Cardiac muscle cell (in vitro differentiated cells and primary cell): ENCODE measurements at regions not wholly inside any gene's neighbourhood (a gene's known extent, or its start where the extent isn't known, plus 50 kb on each side); places are given as distances from the start of the nearest gene placed in this dataset.

Source experiments
- DNase-seq, 2 donors: peaks; one replicate each; pipeline versions ENCODE4 v3.0.0 to v3.0.0-alpha.2; 2010 to 2017; ENCODE audit warnings: low read depth in 1 of 2, low spot score in 1 of 2
- H3K27ac ChIP-seq: fragments of 200-600 bp; sonication (generic); 2 replicates; pipeline ENCODE4 v1.5.1; 2016
- H3K27me3 ChIP-seq: fragments of 200-600 bp; sonication (generic); 2 replicates; pipeline ENCODE4 v1.6.0; 2016; ENCODE audit warnings: control low read depth
- H3K36me3 ChIP-seq: fragments of 200-600 bp; sonication (generic); 2 replicates; pipeline ENCODE4 v1.5.1; 2016; ENCODE audit warnings: control low read depth
- H3K4me1 ChIP-seq: fragments of 200-600 bp; sonication (generic); 2 replicates; pipeline ENCODE4 v1.8.1; 2017; ENCODE audit warnings: low read depth, mild to moderate bottlenecking, mixed run types
- H3K4me3 ChIP-seq: fragments of 200-600 bp; sonication (generic); 2 replicates; pipeline ENCODE4 v1.5.1; 2016; ENCODE audit warnings: mild to moderate bottlenecking
- H3K9me3 ChIP-seq: fragments of 200-600 bp; sonication (generic); 2 replicates; pipeline ENCODE4 v1.5.1; 2017; ENCODE audit warnings: low read depth, mild to moderate bottlenecking, control low read depth
- CTCF ChIP-seq: IDR thresholded peaks from 2 replicates; pipeline ENCODE4 v1.5.1; 2012; ENCODE audit warnings: low read depth, mild to moderate bottlenecking, low read length

DNA sequence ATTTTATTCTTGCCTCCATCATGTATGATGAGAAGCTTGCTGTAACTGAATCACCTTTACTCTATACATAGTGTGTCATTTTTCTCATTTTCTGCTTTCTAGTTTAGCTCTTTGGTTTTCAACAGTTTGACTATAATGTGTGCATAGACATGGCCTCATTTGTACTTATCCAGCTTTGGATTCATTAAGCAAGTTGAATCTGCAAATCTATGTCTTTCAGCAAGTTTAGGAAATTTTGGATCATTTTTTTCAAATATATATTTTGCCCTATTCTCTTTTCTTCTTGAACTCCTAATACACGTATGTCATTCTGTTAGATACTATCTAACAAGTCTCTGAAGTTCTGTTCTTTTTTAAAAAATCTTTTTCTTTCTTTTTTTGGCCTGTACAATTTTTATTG lies 57.8 kb downstream of the PRLHR start:
- H3K36me3 ChIP-seq = no peaks in the 10 kb centered on the region
- H3K4me1 ChIP-seq = no peaks in the 10 kb centered on the region
- H3K27ac ChIP-seq = no peak overlapping the region
- DNase-seq = no peak
- no peak for TF ChIP-seq CTCF
- no peaks in the 10 kb centered on the region for H3K9me3 ChIP-seq
- no peak overlapping the region for H3K4me3 ChIP-seq
- H3K27me3 ChIP-seq = peaks cover 13% of the 10 kb centered on the region

DNA sequence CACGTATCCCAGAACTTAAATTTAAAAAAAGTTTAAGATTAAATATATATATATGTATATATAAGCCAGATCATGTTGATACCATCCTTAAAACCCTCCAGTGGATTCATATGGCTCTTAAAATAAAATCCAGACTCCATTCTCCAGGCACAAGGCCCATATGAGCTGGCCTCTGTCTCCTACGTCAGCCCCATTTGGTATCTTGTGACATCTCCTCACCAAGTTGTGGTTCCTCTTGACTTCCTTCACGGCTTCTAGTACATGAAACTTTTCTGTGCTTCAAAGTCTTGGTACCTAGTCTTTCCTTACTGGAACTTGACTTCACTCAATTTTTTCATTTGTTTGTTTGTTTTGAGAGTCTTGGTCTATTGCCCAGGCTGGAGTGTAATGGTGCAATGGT lies 61.3 kb downstream of the PRLHR start:
- H3K4me1 ChIP-seq = no peaks in the 10 kb centered on the region
- H3K4me3 ChIP-seq = no peak overlapping the region
- no peaks in the 10 kb centered on the region for H3K9me3 ChIP-seq
- no peak overlapping the region for H3K27ac ChIP-seq
- no peaks in the 10 kb centered on the region for H3K36me3 ChIP-seq
- TF ChIP-seq CTCF = no peak
- DNase-seq = no peak
- H3K27me3 ChIP-seq = no peaks in the 10 kb centered on the region

DNA sequence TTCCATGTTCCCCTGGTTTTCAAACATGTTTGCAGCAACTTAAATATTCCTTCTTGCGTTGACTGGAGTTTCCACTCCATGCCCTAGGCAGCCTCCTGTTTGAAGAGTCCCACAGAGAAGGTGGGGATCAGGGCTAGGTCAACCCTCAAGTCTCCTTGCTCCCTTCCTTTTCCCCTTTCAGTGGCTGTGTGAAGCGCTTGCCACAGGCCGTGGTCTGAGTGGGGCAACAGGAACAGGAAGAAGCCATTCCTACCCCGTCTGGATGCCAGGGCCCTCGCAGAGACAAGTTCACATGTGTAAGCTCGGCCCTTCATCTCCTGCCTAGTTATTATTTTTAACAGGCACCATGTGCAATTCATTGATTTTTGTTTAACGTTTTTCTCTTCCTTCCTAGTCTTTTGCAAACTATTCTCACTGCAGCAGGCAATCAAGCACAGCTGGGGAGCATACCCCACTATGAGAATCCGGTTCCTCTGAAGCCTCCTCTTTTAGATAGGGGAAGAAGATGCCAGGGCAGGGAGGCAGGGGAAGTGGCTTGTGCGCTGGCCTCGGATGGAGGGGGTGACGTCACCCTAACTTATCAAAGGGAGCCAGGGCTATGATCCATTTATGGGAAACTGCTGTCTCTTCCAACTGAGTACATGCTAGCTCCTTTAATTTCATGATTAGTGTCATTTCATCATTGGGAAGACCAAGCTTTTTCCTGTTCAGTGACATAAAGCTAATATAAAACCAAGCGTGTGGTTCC lies 64.2 kb downstream of the PRLHR start:
- Histone ChIP-seq H3K9me3 (no peaks in the 10 kb centered on the region), H3K36me3 (no peaks in the 10 kb centered on the region), H3K4me1 (no peaks in the 10 kb centered on the region), H3K27ac (no peak overlapping the region), H3K27me3 (no peaks in the 10 kb centered on the region), H3K4me3 (no peak overlapping the region)
- TF ChIP-seq CTCF = no peak
- DNase-seq = no peak

GRCh38 chr10:118528426-118528825 lies 67.0 kb downstream of the PRLHR start:
- DNase-seq = no peak
- TF ChIP-seq CTCF = no peak
- H3K27me3 ChIP-seq = no peaks in the 10 kb centered on the region
- H3K9me3 ChIP-seq = no peaks in the 10 kb centered on the region
- no peak overlapping the region for H3K27ac ChIP-seq
- no peaks in the 10 kb centered on the region for H3K36me3 ChIP-seq
- H3K4me3 ChIP-seq = no peak overlapping the region
- no peaks in the 10 kb centered on the region for H3K4me1 ChIP-seq

GRCh38 chr10:118523775-118524174 lies 71.7 kb downstream of the PRLHR start:
- Histone ChIP-seq H3K9me3 (no peaks in the 10 kb centered on the region), H3K4me3 (no peak overlapping the region), H3K27ac (no peak overlapping the region), H3K36me3 (no peaks in the 10 kb centered on the region), H3K4me1 (no peaks in the 10 kb centered on the region), H3K27me3 (no peaks in the 10 kb centered on the region)
- DNase-seq = no peak
- no peak for TF ChIP-seq CTCF
